Neural progenitor cell (in vitro differentiated cells): ENCODE measurements at regions not wholly inside any gene's neighbourhood (a gene's known extent, or its start where the extent isn't known, plus 50 kb on each side); places are given as distances from the start of the nearest gene placed in this dataset.

Experiments used
- CTCF ChIP-seq: fragments of 200-600 bp; sonication (generic); IDR thresholded peaks from 2 replicates; pipeline ENCODE4 v1.5.1; 2017; ENCODE audit warnings: antibody characterized with exemption, mild to moderate bottlenecking
- EZH2 ChIP-seq: fragments of 200-600 bp; sonication (generic); IDR thresholded peaks from 2 replicates; pipeline ENCODE4 v1.6.1; 2017; ENCODE audit warnings: antibody characterized with exemption, mild to moderate bottlenecking, moderate library complexity

- TF ChIP-seq EZH2 (no peak), CTCF (no peak)
Measured at GRCh38 chr6:99836471-99836870, 157.6 kb downstream of the MCHR2 start.
